DMS79 (cell line): ENCODE measurements at regions not wholly inside any gene's neighbourhood (a gene's known extent, or its start where the extent isn't known, plus 50 kb on each side); places are given as distances from the start of the nearest gene placed in this dataset.

Source experiments
- DNase-seq: peaks from one replicate; lab custom pipeline; 2025; lab: John Stamatoyannopoulos, UW

DNA sequence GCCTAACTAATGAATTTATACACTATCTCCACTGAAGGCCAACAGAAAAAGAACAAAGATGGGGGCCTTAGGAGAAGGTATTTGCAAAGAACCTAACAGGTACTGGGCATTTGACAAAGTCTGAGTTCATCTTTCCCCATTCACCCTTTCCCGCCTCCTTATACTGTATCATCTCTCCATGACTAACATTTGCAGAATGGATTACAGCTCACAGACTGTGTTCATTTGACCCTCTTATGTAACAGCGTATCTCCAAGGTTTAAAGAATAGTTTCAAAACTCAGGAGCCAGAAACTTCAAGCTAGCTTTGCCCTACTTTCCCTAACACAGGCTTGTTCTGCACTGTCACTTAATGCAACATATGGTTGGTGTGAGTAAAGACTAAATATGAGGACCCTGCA lies 238.7 kb upstream of the CELF2 start:
- no peak for DNase-seq

DNA sequence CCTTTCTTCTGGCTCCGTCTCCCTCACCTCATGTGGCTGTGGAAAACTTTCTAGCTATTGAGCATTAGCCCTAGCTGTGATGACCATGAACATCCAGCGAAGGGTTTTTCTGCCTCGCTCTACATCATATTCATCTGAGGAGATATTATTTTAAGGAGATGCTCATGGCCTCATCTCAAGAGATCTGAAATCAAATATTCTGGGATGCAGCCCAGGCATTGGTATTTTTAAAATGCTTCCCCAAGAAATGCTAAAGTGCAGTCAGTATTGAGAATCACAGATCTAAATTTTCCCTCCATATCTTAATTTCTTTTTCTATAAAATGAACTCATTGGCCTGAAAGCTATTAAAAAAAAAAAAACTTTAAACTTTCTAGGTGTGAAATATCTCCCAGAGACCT lies 238.2 kb upstream of the CELF2 start:
- DNase-seq, result no peak

DNA sequence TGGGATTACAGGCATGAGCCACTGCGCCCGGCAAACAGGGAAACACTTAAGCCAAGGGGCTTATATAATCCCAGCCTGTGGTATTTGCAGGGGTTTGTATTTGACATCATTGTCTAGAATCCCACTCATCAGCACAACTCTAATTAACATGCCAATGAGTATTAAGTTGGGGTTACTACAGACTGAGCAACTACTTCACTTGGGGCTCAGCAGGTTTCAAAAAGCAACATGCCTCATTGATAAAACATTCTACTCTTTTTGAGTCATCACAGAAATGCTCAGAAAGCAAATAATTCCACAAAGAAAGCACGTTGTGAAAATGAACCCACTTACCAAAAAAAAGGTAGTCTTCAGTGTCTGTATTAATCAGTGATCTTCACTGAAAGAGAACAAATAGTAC lies 236.9 kb upstream of the CELF2 start:
- no peak for DNase-seq

DNA sequence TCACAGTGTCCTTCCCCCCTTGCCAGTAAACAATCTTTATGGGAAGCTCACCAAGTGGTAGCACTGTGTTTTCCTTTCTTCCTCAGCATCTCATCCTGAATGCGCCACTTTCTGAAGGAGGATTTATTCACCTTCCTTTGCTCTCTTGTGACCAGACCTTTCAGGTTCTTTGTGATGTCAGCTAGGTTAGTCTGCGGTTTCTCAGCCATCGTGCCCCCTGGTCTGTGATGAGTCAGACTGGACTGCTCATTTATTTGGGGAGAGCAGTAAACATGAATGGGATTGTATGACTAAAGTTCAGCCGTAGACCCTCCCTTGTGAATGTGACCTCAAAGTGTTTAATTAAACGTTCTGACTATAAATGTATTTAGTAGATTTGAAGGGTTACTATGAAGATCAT lies 235.1 kb upstream of the CELF2 start:
- DNase-seq, result no peak

DNA sequence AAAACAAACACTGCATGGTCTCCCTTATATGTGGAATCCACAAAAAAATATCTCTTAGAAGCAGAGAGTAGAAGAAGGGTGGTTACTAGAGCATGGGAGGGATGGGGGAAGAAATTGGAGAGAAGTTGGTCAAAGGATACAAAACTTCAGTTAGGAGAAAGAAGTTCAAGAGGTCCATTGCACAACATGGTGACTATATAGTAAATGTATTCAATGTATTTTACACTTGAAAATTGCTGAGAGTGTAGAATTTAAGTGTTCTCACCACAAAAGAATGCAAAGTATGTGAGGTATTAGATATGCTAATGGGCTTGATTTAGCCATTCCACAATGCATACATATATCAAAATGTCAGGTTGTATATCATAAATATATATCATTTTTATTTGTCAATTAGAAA lies 232.0 kb upstream of the CELF2 start:
- no peak for DNase-seq

DNA sequence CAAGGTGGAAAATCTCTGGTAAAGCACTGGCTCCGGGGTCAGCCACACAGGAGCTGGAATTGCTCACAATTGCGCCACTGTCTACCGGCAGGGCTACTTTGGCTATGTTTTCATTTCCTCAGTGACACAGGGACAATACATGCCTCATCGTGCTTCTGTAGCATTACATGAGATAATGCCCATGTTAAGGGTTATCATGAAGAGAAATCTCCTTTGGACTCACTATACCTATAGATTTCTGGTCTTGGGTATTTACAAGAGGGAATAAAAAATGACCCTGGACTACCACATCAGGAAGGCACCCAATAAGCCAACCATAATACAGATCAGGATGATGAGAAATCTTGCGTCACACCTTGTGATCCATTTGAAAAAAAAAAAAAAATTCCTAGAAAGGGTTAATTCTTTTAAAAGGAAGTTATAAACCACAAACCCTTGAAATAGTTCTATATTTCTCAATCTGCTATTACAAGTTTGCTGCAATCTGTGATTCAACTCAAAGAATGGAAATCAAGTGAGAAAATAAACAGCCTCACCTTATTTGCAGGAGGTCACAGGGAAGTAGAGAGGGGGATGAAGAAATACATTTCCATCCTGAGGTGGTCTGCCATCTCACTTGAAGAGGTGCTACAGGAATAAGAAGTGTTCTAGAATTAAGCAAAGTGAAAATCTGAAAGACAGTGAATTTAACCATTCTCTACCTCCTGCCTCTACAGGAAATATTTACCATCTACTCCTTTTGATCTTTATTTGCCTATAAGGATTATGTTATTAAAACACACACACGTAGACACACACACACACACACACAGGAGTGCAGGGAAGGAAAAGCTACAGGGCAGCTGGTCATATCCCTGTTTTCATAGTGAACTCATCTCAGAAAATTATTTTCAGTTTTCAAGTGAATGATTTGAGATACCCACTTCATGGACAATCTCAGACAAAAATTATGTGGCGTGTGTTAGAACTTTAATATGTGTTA lies 231.3 kb upstream of the CELF2 start:
- no peak for DNase-seq

DNA sequence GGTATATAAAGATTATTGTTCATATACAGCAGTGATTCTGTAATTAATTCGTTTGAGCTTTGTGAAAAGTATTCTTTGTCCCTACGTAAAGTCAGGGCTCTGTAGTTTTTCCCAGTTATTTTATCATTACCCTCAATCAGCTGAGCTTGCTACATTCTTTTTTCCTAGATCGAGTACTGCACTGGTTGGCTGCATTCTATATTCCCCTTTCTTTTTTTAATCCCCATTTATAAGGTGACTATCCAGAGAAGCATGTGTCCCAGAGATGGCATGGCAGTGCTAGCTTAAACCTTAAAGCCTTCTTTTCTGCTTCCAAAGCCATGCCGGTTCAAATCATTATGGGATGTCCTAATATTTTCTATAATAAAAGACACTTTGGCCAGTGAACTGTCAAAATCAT lies 230.1 kb upstream of the CELF2 start:
- DNase-seq, result no peak

DNA sequence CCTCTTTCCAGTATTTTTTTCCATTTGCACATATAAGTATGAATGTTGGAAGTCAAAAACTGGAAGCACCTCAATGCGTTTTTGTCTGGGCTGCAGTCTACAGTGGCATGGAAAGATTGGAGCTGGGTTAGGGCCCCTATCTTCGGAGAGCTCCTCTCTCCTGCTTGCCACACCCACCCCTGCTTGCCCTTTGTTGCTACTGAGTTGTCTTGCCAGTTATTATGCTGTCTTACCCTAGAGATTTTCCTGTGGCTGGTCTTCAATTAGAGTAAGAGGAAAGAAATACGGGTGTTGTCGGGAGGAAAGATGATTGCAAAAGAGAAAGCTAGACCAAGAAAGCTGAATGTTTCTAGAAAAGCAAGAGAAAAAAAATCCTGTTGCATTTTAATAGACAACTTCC lies 228.9 kb upstream of the CELF2 start:
- DNase-seq, result no peak

DNA sequence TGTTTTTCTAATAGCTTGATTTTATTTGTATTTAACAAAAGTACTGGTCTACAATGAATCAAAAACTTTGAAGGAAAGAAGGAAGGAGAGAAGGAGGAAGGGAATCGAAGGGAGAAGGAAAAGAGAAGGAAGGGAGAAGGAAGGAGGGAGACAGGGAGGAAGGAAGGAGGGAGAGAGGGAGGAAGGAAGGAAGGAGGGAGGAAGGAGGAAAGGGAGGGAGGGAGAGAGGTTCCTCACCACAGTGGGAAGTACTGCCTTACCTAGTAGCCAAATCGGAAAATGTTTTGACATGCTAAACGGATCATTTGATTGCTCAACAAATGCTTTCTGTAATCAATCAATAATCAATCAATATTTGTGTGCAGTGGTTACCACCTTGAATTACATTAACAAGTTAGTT lies 225.8 kb upstream of the CELF2 start:
- DNase-seq, result no peak

DNA sequence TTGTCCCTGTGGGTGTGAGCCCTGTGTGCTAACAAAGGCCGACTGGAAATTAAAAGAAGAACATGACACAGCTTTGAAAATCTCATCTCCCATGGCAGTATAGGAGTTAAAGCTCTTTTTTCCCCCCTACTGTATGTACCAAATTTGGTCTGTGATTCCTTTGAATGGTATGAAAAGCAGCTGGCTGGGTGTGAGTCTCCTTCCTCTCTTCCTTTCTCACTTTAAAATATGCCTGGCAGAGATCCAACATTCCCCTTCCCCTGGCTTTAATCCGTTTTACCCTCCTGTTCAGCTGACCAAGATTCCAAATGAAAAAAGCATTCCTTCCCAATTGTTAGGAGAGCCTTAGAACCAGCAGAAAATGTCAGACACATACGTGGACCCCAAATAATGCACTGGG lies 225.0 kb upstream of the CELF2 start:
- no peak for DNase-seq

DNA sequence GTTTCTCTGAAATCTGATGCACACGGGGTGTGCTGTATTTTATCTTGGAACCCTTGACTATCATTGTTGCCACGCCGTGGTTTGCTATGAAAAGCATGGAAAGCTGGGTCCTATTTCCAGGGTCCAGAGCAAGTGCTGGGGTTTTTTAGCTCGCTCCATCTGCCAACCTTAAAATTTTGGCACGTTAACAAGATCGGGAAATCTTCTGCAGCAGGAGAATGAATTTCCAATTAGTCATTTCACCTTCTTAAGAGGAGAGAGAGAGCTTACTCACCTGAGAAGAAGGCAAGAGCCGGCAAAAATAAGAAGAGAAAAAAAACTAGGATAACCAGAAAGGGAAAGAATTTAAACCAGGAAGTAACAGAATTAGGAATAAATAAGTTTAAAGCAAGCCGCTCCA lies 223.6 kb upstream of the CELF2 start:
- DNase-seq, result no peak

DNA sequence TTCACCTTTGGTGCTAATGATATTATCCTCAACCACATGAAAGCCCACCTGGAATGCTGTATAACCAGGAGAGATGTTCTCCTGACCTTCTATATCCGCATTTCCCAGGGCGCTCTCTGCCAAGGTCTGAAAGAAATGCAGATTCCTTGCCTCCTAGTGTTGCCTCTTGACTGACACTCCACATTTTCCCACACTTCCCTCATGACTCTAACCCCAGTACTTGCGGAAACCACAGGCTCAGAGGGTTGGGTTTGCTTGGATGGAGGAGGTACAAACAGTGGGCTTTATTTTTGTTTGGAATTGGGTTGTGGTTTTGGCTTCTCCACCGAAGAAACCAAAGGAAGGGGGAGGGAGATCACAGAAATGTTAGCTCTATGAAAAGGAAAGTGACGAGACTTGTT lies 222.9 kb upstream of the CELF2 start:
- DNase-seq, result no peak

DNA sequence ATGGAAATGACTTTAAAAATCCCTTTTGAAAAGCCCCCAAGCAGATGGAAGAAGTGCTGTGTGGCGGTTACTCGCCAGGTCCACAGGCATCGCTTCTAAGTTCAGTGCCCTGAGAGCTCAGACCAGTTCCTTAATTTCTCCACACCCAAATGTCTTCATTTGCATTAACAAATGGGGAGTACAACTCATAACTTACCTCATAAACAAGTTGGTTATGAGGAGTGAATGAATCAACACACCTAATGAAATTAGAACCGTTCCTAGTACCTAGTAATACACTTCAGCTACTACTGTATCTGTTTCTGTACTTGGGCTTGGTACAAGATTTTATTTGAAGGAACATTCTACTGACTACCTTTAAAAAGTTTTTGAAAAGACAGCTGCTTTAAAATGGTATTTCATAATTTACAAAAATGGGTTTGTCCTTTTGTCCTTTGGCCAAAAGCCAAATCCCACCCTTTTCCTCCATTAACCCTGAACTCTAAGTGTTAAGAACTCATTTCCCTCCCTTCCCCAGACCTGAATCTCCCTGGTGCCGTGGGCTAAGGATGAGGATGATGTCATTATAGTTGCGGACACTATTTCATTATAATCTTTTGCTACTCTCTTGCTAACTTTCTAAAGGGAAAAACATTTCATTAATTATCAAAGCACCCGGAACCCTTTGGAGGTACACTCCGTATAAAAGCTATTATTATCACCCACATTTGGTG lies 221.5 kb upstream of the CELF2 start:
- no peak for DNase-seq

DNA sequence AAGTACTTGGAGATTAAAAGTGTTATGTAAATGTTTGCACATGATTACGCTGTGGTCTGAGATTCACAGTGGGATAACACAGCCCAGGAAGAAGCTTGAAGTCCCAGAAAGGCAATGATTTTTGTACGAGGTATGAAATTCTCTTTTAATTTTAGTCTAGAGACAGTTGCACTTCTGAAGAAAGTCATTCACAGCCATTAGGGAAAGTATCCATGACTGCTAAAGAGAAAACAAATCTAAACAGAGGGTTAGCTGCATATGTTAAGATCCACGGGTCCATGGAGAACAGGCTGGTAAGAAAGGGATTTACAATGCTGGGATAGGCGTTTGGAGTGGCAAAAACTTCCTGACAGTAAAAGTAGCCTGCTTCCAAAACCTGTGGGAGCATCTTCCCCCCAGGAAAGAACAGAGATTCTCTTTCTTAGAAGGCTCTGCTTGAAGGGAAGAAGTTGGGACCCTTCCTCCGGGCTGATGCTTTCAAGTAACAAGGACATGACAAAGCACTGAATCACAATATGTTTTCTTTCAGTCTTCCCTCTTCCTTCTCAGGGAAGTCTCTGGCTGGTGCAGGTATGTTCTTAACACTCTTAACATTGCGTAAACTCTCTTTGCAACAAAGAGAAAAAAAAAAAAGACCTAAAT lies 220.8 kb upstream of the CELF2 start:
- DNase-seq, result no peak

DNA sequence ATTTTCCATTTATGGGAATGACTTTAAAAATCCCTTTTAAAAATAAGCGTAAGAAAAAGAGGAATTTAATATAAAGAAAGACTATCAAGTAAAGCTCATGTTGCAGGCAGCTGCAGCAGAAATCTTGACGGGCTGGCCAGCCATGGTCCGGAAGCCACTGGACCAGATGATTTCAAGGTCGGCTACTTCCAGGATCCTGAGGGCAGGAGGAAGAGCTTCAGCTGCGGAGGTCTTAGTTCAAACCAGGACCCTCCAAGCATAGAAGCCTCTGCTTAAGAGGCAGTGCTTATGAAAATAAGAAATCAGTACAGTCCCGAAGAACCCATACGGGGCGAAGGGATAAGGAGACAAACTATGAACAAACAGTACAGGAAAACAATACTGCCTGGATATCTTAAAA lies 220.2 kb upstream of the CELF2 start:
- no peak for DNase-seq

DNA sequence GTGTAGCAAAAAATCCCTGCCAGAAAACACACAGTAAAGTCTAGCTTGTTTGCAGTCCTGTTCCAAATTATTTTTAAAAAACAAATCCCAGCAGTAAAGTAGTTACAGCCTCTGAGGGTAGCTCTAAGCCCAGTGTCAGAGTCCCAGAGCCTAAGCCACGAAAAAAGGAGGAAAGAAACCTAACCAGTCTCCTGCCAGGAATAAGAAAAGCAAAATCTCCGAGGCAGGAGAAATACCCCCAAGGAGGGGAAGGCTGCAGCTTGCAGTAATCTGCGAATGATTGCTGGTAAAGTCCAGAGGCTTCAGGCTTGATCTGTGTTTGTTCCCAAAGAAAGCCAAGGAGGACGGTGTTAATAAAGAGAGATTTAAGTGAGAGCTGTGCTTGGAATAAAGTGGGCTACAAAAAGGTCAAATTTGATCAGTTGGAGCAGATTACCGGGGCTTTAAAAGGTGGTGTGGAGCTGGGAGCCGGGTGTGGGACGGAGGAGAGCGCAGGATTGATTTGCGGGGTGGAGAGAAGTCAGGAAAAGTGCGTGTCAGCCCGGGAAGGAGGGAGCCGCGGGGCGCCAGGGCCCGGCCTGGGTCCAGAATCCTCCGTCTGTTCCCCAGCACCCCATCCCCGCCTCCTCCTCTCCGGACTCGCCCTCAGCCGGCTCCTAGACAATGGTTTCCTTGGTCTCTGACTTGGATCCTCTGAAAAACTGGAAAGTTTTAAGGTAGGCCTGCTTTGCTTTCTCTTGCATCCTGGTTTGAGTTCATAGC lies 219.4 kb upstream of the CELF2 start:
- DNase-seq, result no peak

DNA sequence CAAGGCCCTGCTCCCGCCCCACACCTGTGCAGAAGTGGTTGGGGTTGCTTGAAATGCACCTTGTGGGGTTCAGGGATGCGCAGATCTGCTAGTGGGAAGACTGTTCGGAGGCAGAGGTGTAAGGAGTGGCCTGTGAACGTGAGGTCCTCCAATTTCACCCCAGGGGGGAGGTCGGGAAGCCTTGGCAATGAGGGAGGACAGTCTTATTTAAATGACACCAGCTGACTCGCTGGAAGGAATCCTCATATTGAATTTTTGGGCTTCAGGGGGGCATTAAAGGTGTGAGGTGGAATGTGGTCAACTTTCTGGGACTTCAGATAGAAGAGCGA lies 218.8 kb upstream of the CELF2 start:
- DNase-seq, result no peak

DNA sequence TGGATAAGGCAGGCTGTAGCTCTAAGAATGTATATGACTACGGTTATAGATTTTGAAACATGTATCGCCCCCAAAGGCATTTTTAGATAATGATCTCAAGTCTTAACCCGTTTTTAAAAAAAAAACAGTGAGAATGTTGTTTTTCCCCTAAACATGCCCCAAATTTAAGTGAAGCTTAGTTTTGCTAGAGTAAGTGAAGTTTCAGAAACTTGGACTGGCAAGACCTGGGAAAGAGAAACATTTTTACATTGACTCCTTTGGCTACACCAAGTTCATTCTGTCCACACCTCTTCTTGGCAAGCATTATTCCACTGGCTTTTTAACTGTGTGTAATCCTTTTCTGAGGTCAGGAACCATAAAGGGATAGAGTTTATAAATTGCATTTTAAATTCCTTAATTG lies 216.7 kb upstream of the CELF2 start:
- no peak for DNase-seq

DNA sequence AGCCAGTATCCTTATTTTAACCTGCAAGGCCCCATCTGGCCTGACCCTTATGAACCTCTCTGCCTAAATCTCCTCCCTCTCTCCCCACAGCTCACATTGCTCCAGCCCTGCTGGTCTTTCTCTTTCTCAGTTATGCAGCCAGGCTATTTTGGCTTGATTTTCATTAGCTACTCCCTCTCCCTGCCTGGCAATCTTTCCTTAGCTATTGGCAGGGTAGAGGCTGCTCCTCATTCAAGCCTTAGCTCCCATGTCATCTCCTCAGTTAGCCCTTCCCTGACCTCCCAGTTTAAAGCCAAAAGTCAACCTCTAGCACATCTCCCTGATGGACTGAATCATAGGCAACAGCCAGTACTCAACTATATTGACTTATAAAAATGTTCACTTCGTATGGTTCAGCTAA lies 214.4 kb upstream of the CELF2 start:
- no peak for DNase-seq

DNA sequence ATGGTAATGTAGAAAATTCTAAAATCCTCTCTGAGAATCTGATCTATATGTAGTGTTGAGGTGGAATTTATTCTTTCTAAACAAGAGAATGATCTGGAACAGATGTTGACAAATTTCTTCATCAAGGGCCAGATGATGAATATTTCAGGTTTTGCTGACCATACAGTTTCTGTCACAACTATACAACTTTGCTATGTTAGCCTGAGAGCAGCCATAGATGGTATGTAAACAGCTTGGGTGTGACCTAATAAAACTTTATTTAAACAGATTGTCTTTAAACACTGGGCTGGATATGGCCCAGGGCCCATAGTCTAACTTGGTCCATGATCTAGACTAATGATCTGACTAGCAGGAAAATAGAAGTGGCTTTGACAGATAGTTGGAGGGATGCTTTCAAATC lies 213.6 kb upstream of the CELF2 start:
- DNase-seq, result no peak

DNA sequence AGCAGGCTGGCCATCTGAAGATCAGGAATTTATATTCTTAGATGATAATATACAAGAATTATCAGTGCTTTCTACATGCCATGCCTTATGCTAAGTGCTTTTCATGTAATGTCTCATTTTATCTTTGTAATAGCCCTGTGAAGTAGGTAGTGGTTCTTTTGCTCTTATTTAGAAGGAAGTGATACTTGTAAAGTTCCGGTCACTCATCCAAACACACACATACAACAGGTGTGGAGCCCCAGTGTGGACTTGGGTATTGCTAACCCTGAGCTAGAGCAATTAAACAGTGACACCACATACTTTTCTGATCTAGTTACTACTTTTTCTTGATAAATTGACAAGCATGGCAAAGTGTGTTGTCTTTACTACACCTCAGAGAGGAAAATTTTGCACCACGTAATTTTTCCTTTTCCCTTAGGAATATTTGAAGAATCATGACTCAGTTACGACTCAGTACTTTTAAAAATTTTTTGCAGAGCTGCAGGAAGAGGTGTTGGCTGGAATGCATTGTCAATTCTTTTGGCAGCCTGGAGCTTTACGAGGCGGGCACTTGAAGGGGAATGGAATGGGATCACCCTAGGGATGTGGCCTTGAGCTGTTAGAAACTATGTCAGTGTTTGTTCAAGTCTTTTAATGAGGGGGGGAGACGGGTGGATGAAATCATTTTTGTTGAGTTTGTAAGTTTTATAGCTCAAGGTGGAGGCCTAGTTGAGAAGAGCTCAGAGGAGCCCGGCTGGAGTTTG lies 212.5 kb upstream of the CELF2 start:
- DNase-seq, result no peak

DNA sequence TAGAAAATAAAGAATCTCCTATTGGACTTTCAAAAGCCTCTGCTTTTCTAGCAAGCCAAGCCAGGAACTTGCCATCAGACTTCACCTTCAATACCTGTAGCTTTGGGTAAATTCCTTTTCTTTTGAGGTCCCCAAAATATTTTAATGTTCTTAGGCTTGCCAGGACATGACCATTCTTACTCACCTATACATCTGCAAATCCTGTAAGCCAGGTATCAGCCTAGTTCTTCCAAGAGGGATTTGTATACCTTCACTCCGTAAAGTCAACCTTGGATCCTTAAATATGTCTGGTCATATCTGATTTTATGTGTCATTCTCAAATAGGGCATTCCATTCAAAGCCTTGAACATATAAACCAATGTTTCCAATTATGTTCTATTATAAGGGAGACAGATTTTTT lies 210.6 kb upstream of the CELF2 start:
- DNase-seq, result no peak
